OCI-LY7 (cell line): ENCODE measurements at regions not wholly inside any gene's neighbourhood (a gene's known extent, or its start where the extent isn't known, plus 50 kb on each side); places are given as distances from the start of the nearest gene placed in this dataset.

ENCODE experiments used
- EZH2phosphoT487 ChIP-seq: fragments of 200-600 bp; sonication (generic); IDR thresholded peaks from 2 replicates; pipeline ENCODE4 v1.6.1; 2018; ENCODE audit warnings: low read depth, borderline replicate concordance, mild to moderate bottlenecking, mixed run types, antibody characterized with exemption, low read length, moderate library complexity, mixed read lengths
- TF ChIP-seq, protein P1 (sequence below): fragments of 200-600 bp; sonication (generic); conservative IDR thresholded peaks from 2 replicates; pipeline ENCODE4 v1.5.1; 2014; ENCODE audit warnings: mild to moderate bottlenecking, antibody characterized with exemption, low read length, moderate library complexity, mixed read lengths

DNA sequence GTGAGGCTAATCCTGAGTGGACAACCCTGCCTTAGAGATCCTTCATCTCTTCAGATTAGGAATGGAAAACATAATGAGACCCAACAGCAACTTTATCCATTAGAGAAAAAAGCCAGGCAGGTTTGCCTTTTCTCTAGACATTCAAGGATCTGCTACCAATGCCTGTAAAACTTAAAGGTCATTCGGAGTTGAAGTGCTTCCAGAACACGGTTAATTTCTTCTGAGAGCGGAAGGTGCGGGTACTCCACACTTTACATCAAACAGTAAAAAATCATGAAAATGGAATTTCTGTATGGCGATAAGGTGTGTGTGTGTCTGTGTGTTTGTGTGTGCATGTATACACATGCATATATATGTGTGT, 65.2 kb upstream of the PRKACB start:
- TF ChIP-seq, protein P1, sequence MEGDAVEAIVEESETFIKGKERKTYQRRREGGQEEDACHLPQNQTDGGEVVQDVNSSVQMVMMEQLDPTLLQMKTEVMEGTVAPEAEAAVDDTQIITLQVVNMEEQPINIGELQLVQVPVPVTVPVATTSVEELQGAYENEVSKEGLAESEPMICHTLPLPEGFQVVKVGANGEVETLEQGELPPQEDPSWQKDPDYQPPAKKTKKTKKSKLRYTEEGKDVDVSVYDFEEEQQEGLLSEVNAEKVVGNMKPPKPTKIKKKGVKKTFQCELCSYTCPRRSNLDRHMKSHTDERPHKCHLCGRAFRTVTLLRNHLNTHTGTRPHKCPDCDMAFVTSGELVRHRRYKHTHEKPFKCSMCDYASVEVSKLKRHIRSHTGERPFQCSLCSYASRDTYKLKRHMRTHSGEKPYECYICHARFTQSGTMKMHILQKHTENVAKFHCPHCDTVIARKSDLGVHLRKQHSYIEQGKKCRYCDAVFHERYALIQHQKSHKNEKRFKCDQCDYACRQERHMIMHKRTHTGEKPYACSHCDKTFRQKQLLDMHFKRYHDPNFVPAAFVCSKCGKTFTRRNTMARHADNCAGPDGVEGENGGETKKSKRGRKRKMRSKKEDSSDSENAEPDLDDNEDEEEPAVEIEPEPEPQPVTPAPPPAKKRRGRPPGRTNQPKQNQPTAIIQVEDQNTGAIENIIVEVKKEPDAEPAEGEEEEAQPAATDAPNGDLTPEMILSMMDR: no peak
- no peak for TF ChIP-seq EZH2phosphoT487
